Peyer's patch (tissue), 4 donors: ENCODE measurements at regions not wholly inside any gene's neighbourhood (a gene's known extent, or its start where the extent isn't known, plus 50 kb on each side); places are given as distances from the start of the nearest gene placed in this dataset.

Source experiments
- CTCF ChIP-seq, 6 experiments: fragments of 450-650 bp in 4 of 6; fragments of 200-600 bp in 2 of 6; sonication (generic) in 1 of 6; IDR thresholded peaks; one replicate each; pipeline ENCODE4 v1.5.1; 2017 to 2019; ENCODE audit warnings: antibody characterized with exemption in 6 of 6, mild to moderate bottlenecking in 3 of 6, moderate library complexity in 1 of 6
- POLR2A ChIP-seq, 2 donors: fragments of 450-650 bp; IDR thresholded peaks; one replicate each; pipeline ENCODE4 v1.5.1; 2017; ENCODE audit warnings: antibody characterized with exemption in 2 of 2, mild to moderate bottlenecking in 2 of 2, moderate library complexity in 2 of 2

GRCh38 chr6:10014557-10014956 is 400.3 kb downstream of the TFAP2A start:
- TF ChIP-seq CTCF (IDR thresholded peaks at IDR 0.05) (no peak), POLR2A (IDR thresholded peaks at IDR 0.05) (no peak)
